ENCODE measurements at regions not wholly inside any gene's neighbourhood (a gene's known extent, or its start where the extent isn't known, plus 50 kb on each side); places are given as distances from the start of the nearest gene placed in this dataset.

DNA sequence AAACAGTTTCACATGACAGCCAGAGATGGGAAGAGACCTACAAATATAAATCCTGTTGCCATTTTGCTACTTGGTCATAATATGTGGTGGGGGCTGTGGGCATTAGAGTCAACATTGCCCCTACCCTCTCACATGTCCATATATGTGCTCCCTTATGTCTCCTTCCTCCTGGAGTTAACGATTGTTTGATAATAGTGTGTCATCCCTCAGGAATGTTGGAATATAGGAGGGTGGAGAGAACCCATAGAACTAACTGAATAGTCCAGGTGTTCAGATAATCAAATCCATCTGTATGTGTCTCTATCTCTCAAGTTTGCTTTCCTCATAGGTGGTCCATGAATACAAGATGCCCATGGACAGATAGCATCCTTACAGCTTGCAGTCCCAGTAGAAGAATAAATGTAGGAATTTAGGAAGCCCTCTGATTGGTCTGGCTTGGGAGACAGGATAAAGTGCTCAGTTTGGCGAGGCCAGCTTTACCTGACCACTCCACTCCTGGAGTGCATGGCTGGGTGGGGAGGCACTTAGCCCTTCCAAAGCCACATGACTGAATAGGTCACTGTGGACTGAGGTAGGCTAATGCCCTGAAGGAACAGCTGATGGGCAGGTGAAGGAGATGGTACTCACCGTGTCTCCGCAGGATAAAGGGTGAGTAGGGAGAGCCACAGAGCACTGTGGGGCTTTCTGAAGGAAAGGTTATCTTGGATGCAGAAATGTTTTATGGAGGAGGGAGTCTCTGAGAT is 166.9 kb downstream of the CDCA7 start:
- no peak for TF ChIP-seq EZH2 (IDR thresholded peaks at IDR 0.05; ENCODE audit: low read length, unreplicated experiment)
- no peak for TF ChIP-seq CTCF (conservative IDR thresholded peaks at IDR 0.05; ENCODE audit: low read depth, low read length)
- TF ChIP-seq EZH2phosphoT487 (IDR thresholded peaks at IDR 0.05; ENCODE audit: borderline replicate concordance, low read length), result no peak

Measured in PC-3 (cell line).